Upper lobe of left lung (tissue), 6 donors: ENCODE measurements at regions not wholly inside any gene's neighbourhood (a gene's known extent, or its start where the extent isn't known, plus 50 kb on each side); places are given as distances from the start of the nearest gene placed in this dataset.
A peak's percentile ranks its signal among the peaks of the same experiment; 100 is the strongest.

ENCODE experiments used
- ATAC-seq, 2 donors: fragments of 200-7000 bp; cut with Tn5 transposase; one replicate each; pipeline ENCODE4 v1.9.1; 2022; ENCODE audit warnings: mild to moderate bottlenecking in 2 of 2, moderate library complexity in 2 of 2; ENCODE audit not compliant: low FRiP score in 2 of 2
- DNase-seq, 2 donors: peaks; one replicate each; pipeline ENCODE4 v3.0.0-alpha.2; 2019 to 2020
- H3K27ac ChIP-seq, 4 donors: fragments of 200-600 bp; sonication (generic); one replicate each; pipeline ENCODE4 v1.5.1; 2016 to 2019
- H3K27me3 ChIP-seq, 4 donors: fragments of 200-600 bp; sonication (generic); one replicate each; pipeline ENCODE4 v1.5.1; 2017 to 2019
- H3K36me3 ChIP-seq, 4 donors: fragments of 200-600 bp; sonication (generic); one replicate each; pipeline ENCODE4 v1.5.1; 2016 to 2019
- H3K4me1 ChIP-seq, 4 donors: fragments of 200-600 bp; sonication (generic); one replicate each; pipeline ENCODE4 v1.5.1; 2018 to 2019
- H3K4me3 ChIP-seq, 4 donors: fragments of 200-600 bp; sonication (generic); one replicate each; pipeline ENCODE4 v1.5.1; 2017 to 2019; ENCODE audit warnings: mild to moderate bottlenecking in 2 of 4, moderate library complexity in 1 of 4
- H3K9me3 ChIP-seq, 4 donors: fragments of 200-600 bp; sonication (generic); one replicate each; pipeline ENCODE4 v1.5.1; 2018 to 2019
- EP300 ChIP-seq, 4 donors: sonication (generic); formaldehyde crosslinking; IDR thresholded peaks; one replicate each; pipeline ENCODE4 v1.5.1; 2017; ENCODE audit warnings: antibody characterized with exemption in 4 of 4, control low read depth in 2 of 4
- POLR2A ChIP-seq, 4 donors: fragments of 450-650 bp; IDR thresholded peaks; one replicate each; pipeline ENCODE4 v1.5.1; 2016 to 2017; ENCODE audit warnings: antibody characterized with exemption in 4 of 4, mild to moderate bottlenecking in 2 of 4
- POLR2AphosphoS5 ChIP-seq, 2 donors: sonication (generic); formaldehyde crosslinking; IDR thresholded peaks; one replicate each; pipeline ENCODE4 v1.5.1; 2017; ENCODE audit warnings: antibody characterized with exemption in 2 of 2
- WGBS, 2 donors: methylation state at CpG; one replicate each; pipeline ENCODE4 v1.1.5; 2017 to 2018; 5-methylcytosine and 5-hydroxymethylcytosine counted together
- TF ChIP-seq, protein P1 (sequence below), 6 experiments: fragments of 450-650 bp in 4 of 6; fragments of 200-600 bp in 2 of 6; sonication (generic) in 2 of 6; IDR thresholded peaks; one replicate each; pipeline ENCODE4 v1.5.1; 2016 to 2019; ENCODE audit warnings: antibody characterized with exemption in 6 of 6
- donor health status: DM: no; HTN: no; CAD: no; lungs with moderate emphysema.
- donor health status: DM: no; HTN: yes; CAD: no; lungs with severe emphysema.

DNA sequence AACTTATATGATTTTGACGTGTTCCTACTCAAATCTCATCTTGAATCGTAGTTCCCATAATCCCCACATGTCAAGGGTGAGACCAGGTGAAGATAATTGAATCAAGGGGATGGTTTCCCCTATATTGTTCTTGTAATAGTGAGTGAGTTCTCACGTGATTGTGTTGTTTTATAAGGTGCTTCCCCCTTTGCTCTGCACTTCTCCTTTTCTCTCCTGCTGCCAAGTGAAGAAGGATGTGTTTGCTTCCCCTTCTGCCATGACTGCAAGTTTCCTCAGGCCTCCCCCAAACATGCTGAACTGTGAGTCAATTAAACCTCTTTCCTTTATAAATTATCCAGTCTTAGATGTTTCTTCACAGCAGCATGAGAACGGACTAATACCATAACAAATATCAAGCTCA lies 83.2 kb downstream of the MANEA start:
- TF ChIP-seq POLR2A (IDR thresholded peaks at IDR 0.05): no peak
- TF ChIP-seq POLR2AphosphoS5 (IDR thresholded peaks at IDR 0.05): no peak
- TF ChIP-seq, protein P1, sequence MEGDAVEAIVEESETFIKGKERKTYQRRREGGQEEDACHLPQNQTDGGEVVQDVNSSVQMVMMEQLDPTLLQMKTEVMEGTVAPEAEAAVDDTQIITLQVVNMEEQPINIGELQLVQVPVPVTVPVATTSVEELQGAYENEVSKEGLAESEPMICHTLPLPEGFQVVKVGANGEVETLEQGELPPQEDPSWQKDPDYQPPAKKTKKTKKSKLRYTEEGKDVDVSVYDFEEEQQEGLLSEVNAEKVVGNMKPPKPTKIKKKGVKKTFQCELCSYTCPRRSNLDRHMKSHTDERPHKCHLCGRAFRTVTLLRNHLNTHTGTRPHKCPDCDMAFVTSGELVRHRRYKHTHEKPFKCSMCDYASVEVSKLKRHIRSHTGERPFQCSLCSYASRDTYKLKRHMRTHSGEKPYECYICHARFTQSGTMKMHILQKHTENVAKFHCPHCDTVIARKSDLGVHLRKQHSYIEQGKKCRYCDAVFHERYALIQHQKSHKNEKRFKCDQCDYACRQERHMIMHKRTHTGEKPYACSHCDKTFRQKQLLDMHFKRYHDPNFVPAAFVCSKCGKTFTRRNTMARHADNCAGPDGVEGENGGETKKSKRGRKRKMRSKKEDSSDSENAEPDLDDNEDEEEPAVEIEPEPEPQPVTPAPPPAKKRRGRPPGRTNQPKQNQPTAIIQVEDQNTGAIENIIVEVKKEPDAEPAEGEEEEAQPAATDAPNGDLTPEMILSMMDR (IDR thresholded peaks at IDR 0.05): no peak
- no peak for TF ChIP-seq EP300 (IDR thresholded peaks at IDR 0.05)

GRCh38 chr6:95670011-95670463 lies 92.7 kb downstream of the MANEA start:
- H3K36me3 ChIP-seq: no peaks in the 10 kb centered on the region
- 91% methylated on average over 10 of the region's 26 CpGs; no CpG with 5 or more reads in 1 of the 2 donors for WGBS, 2 donors
- no peak overlapping the region for H3K4me3 ChIP-seq
- TF ChIP-seq, protein P1 (IDR thresholded peaks at IDR 0.05): no peak
- TF ChIP-seq POLR2A (IDR thresholded peaks at IDR 0.05) (no peak), POLR2AphosphoS5 (IDR thresholded peaks at IDR 0.05) (no peak), EP300 (IDR thresholded peaks at IDR 0.05) (no peak)
- H3K9me3 ChIP-seq: peaks cover 0 to 6% (median 0%) of the 10 kb centered on the region in 4 donors
- H3K27me3 ChIP-seq: no peaks in the 10 kb centered on the region
- no peak overlapping the region for H3K27ac ChIP-seq
- peak; percentile 16 to 26 for ATAC-seq
- DNase-seq: peak in 1 of 2 donors; percentile 68
- H3K4me1 ChIP-seq: no peaks in the 10 kb centered on the region

More for the DNA sequence above, 83.2 kb downstream of the MANEA start:
- Histone ChIP-seq H3K4me1 (no peaks in the 10 kb centered on the region), H3K9me3 (no peaks in the 10 kb centered on the region), H3K36me3 (no peaks in the 10 kb centered on the region), H3K27me3 (no peaks in the 10 kb centered on the region), H3K4me3 (no peak overlapping the region), H3K27ac (no peak overlapping the region)
- ATAC-seq (no peak), DNase-seq (no peak)
- 57 to 65% methylated on average over 4 of the region's 4 CpGs for WGBS, 2 donors

- TF ChIP-seq POLR2AphosphoS5 (IDR thresholded peaks at IDR 0.05) (no peak), POLR2A (IDR thresholded peaks at IDR 0.05) (no peak), EP300 (IDR thresholded peaks at IDR 0.05) (no peak)
- TF ChIP-seq, protein P1 (IDR thresholded peaks at IDR 0.05): no peak
- 89% methylated on average over 1 of the region's 1 CpG for WGBS, 2 donors
- Histone ChIP-seq H3K4me1 (no peaks in the 10 kb centered on the region), H3K36me3 (no peaks in the 10 kb centered on the region), H3K27me3 (no peaks in the 10 kb centered on the region), H3K9me3 (no peaks in the 10 kb centered on the region), H3K27ac (no peak overlapping the region), H3K4me3 (no peak overlapping the region)
- no peak for ATAC-seq
- DNase-seq: no peak
Measured at GRCh38 chr6:95676011-95676628, 98.8 kb downstream of the MANEA start.

DNA sequence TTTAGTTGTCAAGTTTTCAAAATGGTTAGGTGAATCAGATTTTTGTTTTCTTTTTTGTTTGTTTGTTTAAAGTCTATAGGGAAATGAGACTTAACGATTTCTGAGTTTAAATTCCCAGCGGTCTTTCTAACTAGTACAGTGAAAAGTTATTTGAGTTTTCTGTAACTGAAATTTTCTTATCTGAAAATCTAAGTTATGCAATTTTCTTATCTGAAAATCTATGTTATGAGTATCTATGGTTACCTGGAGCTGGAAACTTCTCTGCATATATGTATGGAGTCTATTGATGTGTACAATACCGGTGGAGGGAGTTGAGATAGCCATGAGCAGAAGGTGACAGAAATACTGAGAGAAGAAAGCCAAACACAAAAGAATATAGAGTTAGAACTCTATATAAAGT lies 102.6 kb downstream of the MANEA start:
- 67 to 68% methylated on average over 3 of the region's 3 CpGs for WGBS, 2 donors
- Histone ChIP-seq H3K4me1 (no peaks in the 10 kb centered on the region), H3K4me3 (no peak overlapping the region), H3K36me3 (no peaks in the 10 kb centered on the region), H3K27me3 (no peaks in the 10 kb centered on the region), H3K9me3 (no peaks in the 10 kb centered on the region), H3K27ac (no peak overlapping the region)
- DNase-seq: no peak
- no peak for ATAC-seq
- TF ChIP-seq EP300 (IDR thresholded peaks at IDR 0.05) (no peak), POLR2A (IDR thresholded peaks at IDR 0.05) (no peak), POLR2AphosphoS5 (IDR thresholded peaks at IDR 0.05) (no peak)
- TF ChIP-seq, protein P1 (IDR thresholded peaks at IDR 0.05): no peak

DNA sequence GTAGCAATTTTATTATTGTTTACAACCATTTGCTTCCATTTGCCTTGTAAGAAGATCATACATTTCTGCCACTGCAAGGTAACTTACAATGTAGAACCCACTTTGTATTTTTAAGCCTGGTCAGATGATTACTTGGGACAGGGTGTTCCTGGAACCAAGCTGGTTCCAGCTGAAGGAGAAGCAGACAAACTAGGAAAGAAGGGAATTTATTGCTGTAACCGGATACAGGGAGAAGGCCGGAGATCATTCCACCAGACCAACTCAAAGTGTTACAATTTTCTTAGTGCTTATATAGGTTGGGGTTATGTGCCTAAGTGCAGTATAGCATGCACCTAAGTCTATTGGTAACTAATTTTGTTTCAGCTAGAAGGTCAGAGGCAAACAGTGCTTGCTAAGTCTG lies 104.4 kb downstream of the MANEA start:
- no peak for TF ChIP-seq POLR2AphosphoS5 (IDR thresholded peaks at IDR 0.05)
- TF ChIP-seq POLR2A (IDR thresholded peaks at IDR 0.05): no peak
- TF ChIP-seq, protein P1 (IDR thresholded peaks at IDR 0.05): no peak
- no peak for TF ChIP-seq EP300 (IDR thresholded peaks at IDR 0.05)
- ATAC-seq (no peak), DNase-seq (no peak)
- Histone ChIP-seq H3K27ac (no peak overlapping the region), H3K4me1 (no peaks in the 10 kb centered on the region), H3K4me3 (no peak overlapping the region), H3K9me3 (no peaks in the 10 kb centered on the region), H3K27me3 (no peaks in the 10 kb centered on the region), H3K36me3 (no peaks in the 10 kb centered on the region)
- 95 to 98% methylated on average over 2 of the region's 2 CpGs for WGBS, 2 donors
